ENCODE measurements at regions not wholly inside any gene's neighbourhood (a gene's known extent, or its start where the extent isn't known, plus 50 kb on each side); places are given as distances from the start of the nearest gene placed in this dataset.

- POLR2A ChIA-PET, result no interaction called here
- Histone ChIP-seq H3K4me2 (ENCODE audit: insufficient read depth, low read length) (no peak overlapping the region), H3K36me3 (ENCODE audit: control insufficient read depth in 2 of 2, extremely low read depth in 1 of 2, insufficient read depth in 2 of 2, low read length in 2 of 2) (no peaks in the 10 kb centered on the region), H3K9me3 (replicated peaks; ENCODE audit: control insufficient read depth, insufficient read depth, low read length) (no peaks in the 10 kb centered on the region), H2AFZ (ENCODE audit: low read depth, low read length) (no peak overlapping the region), H3K27me3 (ENCODE audit: control insufficient read depth in 2 of 2, insufficient read depth in 2 of 2, low read length in 2 of 2) (no peaks in the 10 kb centered on the region), H4K20me1 (replicated peaks; ENCODE audit: control insufficient read depth, extremely low read depth, insufficient read depth, low read length) (no peaks in the 10 kb centered on the region), H3K79me2 (ENCODE audit: control insufficient read depth, insufficient read depth, low read length) (no peaks in the 10 kb centered on the region), H3K27ac (ENCODE audit: insufficient read depth, low read depth, low read length) (no peak overlapping the region), H3K4me1 (ENCODE audit: control insufficient read depth, extremely low read depth, insufficient read depth, low read length) (no peaks in the 10 kb centered on the region), H3K9ac (replicated peaks; ENCODE audit: extremely low read depth, insufficient read depth, low read length) (no peak overlapping the region), H3K9me1 (replicated peaks; ENCODE audit: control insufficient read depth, extremely low read depth, insufficient read depth, low read length) (no peaks in the 10 kb centered on the region), H3K4me3 (replicated peaks in 1 of 3; ENCODE audit: insufficient read depth in 1 of 3, low read depth in 1 of 3, low read length in 3 of 3) (no peak overlapping the region)
- dilution Hi-C loops (cut with MboI; ENCODE audit: extremely low pct_ligation_motif_present, low sequenced_read_pairs), result no loop called here
- CTCF ChIA-PET, result no interaction called here
- no TSS peak for BruUV-seq (replicated peaks)
- DNase-seq (ENCODE audit: low read depth, low spot score) (no peak), FAIRE-seq (no peak)
- intact Hi-C loops (cut with micrococcal nuclease), result no loop called here
- TF ChIP-seq JUN (IDR thresholded peaks at IDR 0.05; ENCODE audit: borderline replicate concordance, insufficient read depth, insufficient read length, low read depth) (no peak), POLR2AphosphoS5 (IDR thresholded peaks at IDR 0.05; ENCODE audit: insufficient read depth, low read depth, low read length) (no peak), MYC (IDR thresholded peaks at IDR 0.05; ENCODE audit: low read depth, low read length) (no peak), CTCF (IDR thresholded peaks at IDR 0.05; ENCODE audit: extremely low read depth in 1 of 2, insufficient read depth in 1 of 2, low read depth in 1 of 2, low read length in 2 of 2) (no peak), FOS (IDR thresholded peaks at IDR 0.05; ENCODE audit: borderline replicate concordance, insufficient read depth, low read length) (no peak), MAX (IDR thresholded peaks at IDR 0.05; ENCODE audit: insufficient read depth, insufficient read length) (no peak), EZH2 (IDR thresholded peaks at IDR 0.05; ENCODE audit: borderline replicate concordance, low read depth, low read length, severe bottlenecking) (no peak), GATA2 (IDR thresholded peaks at IDR 0.05; ENCODE audit: insufficient read depth, insufficient read length, low read depth, low read length) (no peak), POLR2A (IDR thresholded peaks at IDR 0.05; ENCODE audit: low read depth, low read length) (no peak)
These were observed 1072.4 kb upstream of the CDH6 start for GRCh38 chr5:30121043-30121442.

Data from endothelial cell of umbilical vein (primary cell).